ENCODE measurements at regions not wholly inside any gene's neighbourhood (a gene's known extent, or its start where the extent isn't known, plus 50 kb on each side); places are given as distances from the start of the nearest gene placed in this dataset.

GRCh38 chr2:220892018-220892634 is 680.0 kb downstream of the EPHA4 start:
- H3K27ac Mint-ChIP-seq (ENCODE audit: low read depth): no peak overlapping the region
- no peak for ATAC-seq (replicated peaks; ENCODE audit: extremely low read depth, poor library complexity, severe bottlenecking)
- H3K36me3 Mint-ChIP-seq (ENCODE audit: insufficient read depth): no peaks in the 10 kb centered on the region

GRCh38 chr2:220893411-220893810 is 678.7 kb downstream of the EPHA4 start:
- DNase-seq (ENCODE audit: low spot score in 2 of 2): no peak
- Mint-ChIP-seq H3K36me3 (ENCODE audit: insufficient read depth) (no peaks in the 10 kb centered on the region), H3K9me3 (no peaks in the 10 kb centered on the region), H3K4me1 (no peaks in the 10 kb centered on the region), H3K27ac (ENCODE audit: low read depth) (no peak overlapping the region), H3K4me3 (no peak overlapping the region), H3K27me3 (peaks cover 20% of the 10 kb centered on the region)
- ATAC-seq (replicated peaks; ENCODE audit: extremely low read depth, poor library complexity, severe bottlenecking): no peak

More at GRCh38 chr2:220892018-220892634, 680.0 kb downstream of the EPHA4 start:
- DNase-seq (ENCODE audit: low spot score in 2 of 2): no peak
- Mint-ChIP-seq H3K4me3 (no peak overlapping the region), H3K9me3 (no peaks in the 10 kb centered on the region), H3K27me3 (peaks cover 11% of the 10 kb centered on the region), H3K4me1 (no peaks in the 10 kb centered on the region)

GRCh38 chr2:220894069-220894468 is 678.0 kb downstream of the EPHA4 start:
- Mint-ChIP-seq H3K27ac (ENCODE audit: low read depth) (no peak overlapping the region), H3K4me3 (no peak overlapping the region), H3K27me3 (peaks cover 20% of the 10 kb centered on the region), H3K4me1 (no peaks in the 10 kb centered on the region), H3K9me3 (no peaks in the 10 kb centered on the region), H3K36me3 (ENCODE audit: insufficient read depth) (no peaks in the 10 kb centered on the region)
- ATAC-seq (replicated peaks; ENCODE audit: extremely low read depth, poor library complexity, severe bottlenecking) (no peak), DNase-seq (ENCODE audit: low spot score in 2 of 2) (no peak)

GRCh38 chr2:220899492-220899891 is 672.6 kb downstream of the EPHA4 start:
- Mint-ChIP-seq H3K27ac (ENCODE audit: low read depth) (no peak overlapping the region), H3K9me3 (no peaks in the 10 kb centered on the region), H3K4me1 (no peaks in the 10 kb centered on the region), H3K4me3 (no peak overlapping the region), H3K27me3 (peaks cover 10% of the 10 kb centered on the region), H3K36me3 (ENCODE audit: insufficient read depth) (no peaks in the 10 kb centered on the region)
- DNase-seq (ENCODE audit: low spot score in 2 of 2) (no peak), ATAC-seq (replicated peaks; ENCODE audit: extremely low read depth, poor library complexity, severe bottlenecking) (no peak)

GRCh38 chr2:220904015-220904414 is 668.1 kb downstream of the EPHA4 start:
- Mint-ChIP-seq H3K4me1 (no peaks in the 10 kb centered on the region), H3K36me3 (ENCODE audit: insufficient read depth) (no peaks in the 10 kb centered on the region), H3K4me3 (no peak overlapping the region), H3K27me3 (no peaks in the 10 kb centered on the region), H3K9me3 (no peaks in the 10 kb centered on the region), H3K27ac (ENCODE audit: low read depth) (no peak overlapping the region)
- no peak for ATAC-seq (replicated peaks; ENCODE audit: extremely low read depth, poor library complexity, severe bottlenecking)
- no peak for DNase-seq (ENCODE audit: low spot score in 2 of 2)

- H3K9me3 Mint-ChIP-seq: no peaks in the 10 kb centered on the region
These were observed 658.7 kb downstream of the EPHA4 start for GRCh38 chr2:220913384-220913783.

GRCh38 chr2:220915092-220915623 is 656.9 kb downstream of the EPHA4 start:
- no peak overlapping the region for H3K4me3 Mint-ChIP-seq
- DNase-seq (ENCODE audit: low spot score in 2 of 2) (no peak), ATAC-seq (replicated peaks; ENCODE audit: extremely low read depth, poor library complexity, severe bottlenecking) (no peak)
- peaks cover 1% of the 10 kb centered on the region for H3K36me3 Mint-ChIP-seq (ENCODE audit: insufficient read depth)
- peaks cover 14% of the 10 kb centered on the region for H3K27me3 Mint-ChIP-seq
- H3K4me1 Mint-ChIP-seq: no peaks in the 10 kb centered on the region
- no peaks in the 10 kb centered on the region for H3K9me3 Mint-ChIP-seq
- H3K27ac Mint-ChIP-seq (ENCODE audit: low read depth): no peak overlapping the region

More at GRCh38 chr2:220913384-220913783, 658.7 kb downstream of the EPHA4 start:
- DNase-seq (ENCODE audit: low spot score in 2 of 2) (no peak), ATAC-seq (replicated peaks; ENCODE audit: extremely low read depth, poor library complexity, severe bottlenecking) (no peak)
- Mint-ChIP-seq H3K27ac (ENCODE audit: low read depth) (no peak overlapping the region), H3K36me3 (ENCODE audit: insufficient read depth) (no peaks in the 10 kb centered on the region), H3K4me1 (no peaks in the 10 kb centered on the region), H3K27me3 (peaks cover 2% of the 10 kb centered on the region), H3K4me3 (no peak overlapping the region)

GRCh38 chr2:220916931-220917330 is 655.2 kb downstream of the EPHA4 start:
- no peak for ATAC-seq (replicated peaks; ENCODE audit: extremely low read depth, poor library complexity, severe bottlenecking)
- DNase-seq (ENCODE audit: low spot score in 2 of 2): no peak
- peaks cover 14% of the 10 kb centered on the region for H3K27me3 Mint-ChIP-seq
- no peak overlapping the region for H3K4me3 Mint-ChIP-seq
- H3K36me3 Mint-ChIP-seq (ENCODE audit: insufficient read depth): peaks cover 1% of the 10 kb centered on the region
- H3K27ac Mint-ChIP-seq (ENCODE audit: low read depth): no peak overlapping the region
- H3K9me3 Mint-ChIP-seq: no peaks in the 10 kb centered on the region
- no peaks in the 10 kb centered on the region for H3K4me1 Mint-ChIP-seq

GRCh38 chr2:220930271-220931076 is 641.6 kb downstream of the EPHA4 start:
- no peak for DNase-seq (ENCODE audit: low spot score in 2 of 2)
- no peaks in the 10 kb centered on the region for H3K27me3 Mint-ChIP-seq
- H3K4me1 Mint-ChIP-seq: no peaks in the 10 kb centered on the region
- no peak overlapping the region for H3K4me3 Mint-ChIP-seq
- H3K27ac Mint-ChIP-seq (ENCODE audit: low read depth): no peak overlapping the region
- ATAC-seq (replicated peaks; ENCODE audit: extremely low read depth, poor library complexity, severe bottlenecking): no peak
- H3K9me3 Mint-ChIP-seq: peaks cover 15% of the 10 kb centered on the region
- H3K36me3 Mint-ChIP-seq (ENCODE audit: insufficient read depth): no peaks in the 10 kb centered on the region

GRCh38 chr2:220931491-220931890 is 640.6 kb downstream of the EPHA4 start:
- Mint-ChIP-seq H3K4me3 (no peak overlapping the region), H3K36me3 (ENCODE audit: insufficient read depth) (no peaks in the 10 kb centered on the region), H3K9me3 (peaks cover 12% of the 10 kb centered on the region), H3K27ac (ENCODE audit: low read depth) (no peak overlapping the region), H3K4me1 (no peaks in the 10 kb centered on the region), H3K27me3 (no peaks in the 10 kb centered on the region)
- no peak for ATAC-seq (replicated peaks; ENCODE audit: extremely low read depth, poor library complexity, severe bottlenecking)
- no peak for DNase-seq (ENCODE audit: low spot score in 2 of 2)

- ATAC-seq (replicated peaks; ENCODE audit: extremely low read depth, poor library complexity, severe bottlenecking) (no peak), DNase-seq (ENCODE audit: low spot score in 2 of 2) (no peak)
- Mint-ChIP-seq H3K4me3 (no peak overlapping the region), H3K4me1 (no peaks in the 10 kb centered on the region), H3K27ac (ENCODE audit: low read depth) (no peak overlapping the region), H3K36me3 (ENCODE audit: insufficient read depth) (no peaks in the 10 kb centered on the region), H3K27me3 (no peaks in the 10 kb centered on the region), H3K9me3 (peaks cover 6% of the 10 kb centered on the region)
These were observed 640.1 kb downstream of the EPHA4 start for GRCh38 chr2:220932041-220932440.

- no peaks in the 10 kb centered on the region for H3K4me1 Mint-ChIP-seq
- H3K9me3 Mint-ChIP-seq: no peaks in the 10 kb centered on the region
- H3K27me3 Mint-ChIP-seq: no peaks in the 10 kb centered on the region
- no peak overlapping the region for H3K27ac Mint-ChIP-seq (ENCODE audit: low read depth)
- ATAC-seq (replicated peaks; ENCODE audit: extremely low read depth, poor library complexity, severe bottlenecking) (no peak), DNase-seq (ENCODE audit: low spot score in 2 of 2) (no peak)
- no peaks in the 10 kb centered on the region for H3K36me3 Mint-ChIP-seq (ENCODE audit: insufficient read depth)
- no peak overlapping the region for H3K4me3 Mint-ChIP-seq
These were observed 636.2 kb downstream of the EPHA4 start for GRCh38 chr2:220935789-220936321.

All from central memory CD8-positive, alpha-beta T cell (primary cell).